Dedifferentiated amniotic fluid mesenchymal stem cell (primary cell): ENCODE measurements at regions not wholly inside any gene's neighbourhood (a gene's known extent, or its start where the extent isn't known, plus 50 kb on each side); places are given as distances from the start of the nearest gene placed in this dataset.

Source experiments
- DNase-seq: peaks from one replicate; pipeline ENCODE4 v3.0.0-alpha.2; 2016; ENCODE audit errors: extremely low spot score

DNA sequence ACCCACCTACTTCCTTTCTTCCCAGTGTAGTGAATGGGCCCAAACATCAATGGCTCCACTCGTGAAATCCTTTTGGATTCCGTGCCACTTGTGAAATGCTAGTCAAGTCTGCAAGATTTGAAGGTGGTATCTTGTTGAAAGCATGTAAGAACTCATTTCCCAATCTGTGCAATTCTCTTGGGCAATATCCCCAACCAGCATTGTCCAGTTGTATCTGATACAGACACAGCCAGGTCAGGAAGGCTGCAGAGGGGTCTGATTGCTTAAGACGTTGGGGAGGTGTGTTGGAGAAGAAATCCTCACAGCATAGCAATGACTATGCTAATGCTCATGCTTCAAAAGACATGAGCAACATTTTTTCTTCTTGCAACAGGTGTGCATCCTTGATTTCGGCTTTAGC, 164.8 kb downstream of the VEGFC start:
- DNase-seq, result no peak

DNA sequence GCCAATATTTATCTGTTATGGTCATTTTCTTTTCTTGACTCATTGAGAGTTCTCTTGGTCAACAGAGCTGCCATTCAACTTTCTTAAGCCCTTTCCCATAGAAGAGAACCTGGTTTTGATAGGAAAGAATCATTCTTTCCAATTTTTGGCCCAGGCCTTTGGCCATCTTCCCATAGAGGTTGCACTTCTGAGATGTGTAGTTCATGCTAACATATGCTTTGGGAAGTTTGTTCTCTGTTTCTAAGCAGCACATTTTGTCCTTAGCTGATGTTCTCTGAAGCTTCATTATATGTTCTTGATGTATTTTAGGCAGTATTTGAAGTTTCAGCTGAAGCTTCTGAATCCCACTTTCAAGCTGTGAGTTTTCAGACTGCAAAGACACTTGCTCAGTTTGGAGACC, 161.1 kb downstream of the VEGFC start:
- DNase-seq, result no peak
